ENCODE measurements at regions not wholly inside any gene's neighbourhood (a gene's known extent, or its start where the extent isn't known, plus 50 kb on each side); places are given as distances from the start of the nearest gene placed in this dataset.

GRCh38 chrX:96445531-96446065 lies 239.0 kb upstream of the DIAPH2 start:
- TF ChIP-seq CTCF (IDR thresholded peaks at IDR 0.05) = no peak
- TF ChIP-seq POLR2A (IDR thresholded peaks at IDR 0.05) = no peak
